B cell (primary cell): ENCODE measurements at regions not wholly inside any gene's neighbourhood (a gene's known extent, or its start where the extent isn't known, plus 50 kb on each side); places are given as distances from the start of the nearest gene placed in this dataset.

ENCODE experiments used
- ATAC-seq: fragments of 200-7000 bp; cut with Tn5 transposase; one replicate; pipeline ENCODE4 v1.10.0; 2021; ENCODE audit warnings: low read depth, mild to moderate bottlenecking, moderate number of reproducible peaks, moderate library complexity
- CTCF ChIA-PET: fragments of 350-600 bp; sonication (Branson Sonifier 250); formaldehyde crosslinking; loops from one replicate; lab custom pipeline; 2021; ENCODE audit warnings: antibody characterized with exemption, inconsistent platforms; lab: Charles Lee
- POLR2A ChIA-PET: fragments of 350-600 bp; sonication (Branson Sonifier 250); formaldehyde crosslinking; loops from one replicate; lab custom pipeline; 2021; ENCODE audit warnings: antibody characterized with exemption; lab: Charles Lee
- DNase-seq: peaks from one replicate; pipeline ENCODE4 v3.0.0; 2013
- H2AFZ ChIP-seq: 2 replicates; pipeline ENCODE4 v1.6.1; 2012; ENCODE audit warnings: mild to moderate bottlenecking, low read depth, low read length; ENCODE audit not compliant: insufficient read depth, poor library complexity, severe bottlenecking
- H3K27ac ChIP-seq, 2 donors: 1 replicate in 1 of 2; 2 replicates in 1 of 2; pipeline ENCODE4 v1.5.1; 2012 to 2013; ENCODE audit warnings: low read length in 2 of 2, mild to moderate bottlenecking in 2 of 2, moderate library complexity in 1 of 2
- H3K27me3 ChIP-seq, 4 experiments: fragments of 200-600 bp in 1 of 4; sonication (generic) in 1 of 4; replicated peaks in 1 of 4; 1 replicate in 2 of 4; 2 replicates in 2 of 4; pipeline versions ENCODE4 v1.6.1 to v1.7.0; 2013 to 2016; ENCODE audit warnings: low read length in 3 of 4, mild to moderate bottlenecking in 2 of 4, mixed read lengths in 1 of 4, moderate library complexity in 1 of 4; ENCODE audit not compliant: insufficient read depth in 4 of 4, control insufficient read depth in 3 of 4; ENCODE audit errors: control extremely low read depth in 1 of 4
- H3K36me3 ChIP-seq, 2 experiments: replicated peaks in 1 of 2; 1 replicate in 1 of 2; 2 replicates in 1 of 2; pipeline versions ENCODE4 v1.6.1 to v1.7.1; 2013; ENCODE audit warnings: low read length in 1 of 2; ENCODE audit not compliant: insufficient read depth in 2 of 2, control insufficient read depth in 1 of 2; ENCODE audit errors: control extremely low read depth in 1 of 2, extremely low read depth in 1 of 2
- H3K4me1 ChIP-seq, 2 donors: fragments of 200-600 bp in 1 of 2; sonication (generic) in 1 of 2; 1 replicate in 1 of 2; 2 replicates in 1 of 2; pipeline versions ENCODE4 v1.5.1 to v1.6.1; 2013 to 2017; ENCODE audit warnings: low read length in 2 of 2; ENCODE audit not compliant: control insufficient read depth in 2 of 2, insufficient read depth in 2 of 2
- H3K4me2 ChIP-seq: replicated peaks from 2 replicates; pipeline ENCODE3; 2012; ENCODE audit warnings: mild to moderate bottlenecking, low read depth, low read length; ENCODE audit not compliant: poor library complexity, severe bottlenecking
- H3K4me3 ChIP-seq, 5 experiments: fragments of 200-600 bp in 1 of 5; sonication (generic) in 1 of 5; 1 replicate in 3 of 5; 2 replicates in 2 of 5; pipeline versions ENCODE4 v1.5.1 to v1.7.0; 2011 to 2016; ENCODE audit warnings: low read length in 4 of 5, mild to moderate bottlenecking in 4 of 5, low read depth in 2 of 5, control low read depth in 1 of 5, moderate library complexity in 1 of 5; ENCODE audit not compliant: insufficient read depth in 1 of 5; ENCODE audit errors: control extremely low read depth in 1 of 5, extremely low read depth in 1 of 5
- H3K79me2 ChIP-seq: fragments of 200-600 bp; sonication (generic); one replicate; pipeline ENCODE4 v1.6.0; 2016; ENCODE audit warnings: low read length; ENCODE audit not compliant: control insufficient read depth, insufficient read depth
- H3K9ac ChIP-seq: fragments of 200-600 bp; sonication (generic); 2 replicates; pipeline ENCODE4 v1.6.1; 2017; ENCODE audit warnings: mild to moderate bottlenecking, low read length, moderate library complexity
- H3K9me3 ChIP-seq, 3 donors: one replicate each; pipeline versions ENCODE4 v1.6.1 to v1.7.1; 2013; ENCODE audit warnings: low read length in 2 of 3; ENCODE audit not compliant: control insufficient read depth in 2 of 3, insufficient read depth in 1 of 3; ENCODE audit errors: control extremely low read depth in 1 of 3
- H4K20me1 ChIP-seq: 2 replicates; pipeline ENCODE4 v1.6.0; 2012; ENCODE audit warnings: mild to moderate bottlenecking, low read length; ENCODE audit not compliant: insufficient read depth, control insufficient read depth, poor library complexity, severe bottlenecking
- H3K27ac Mint-ChIP-seq: one replicate; pipeline ENCODE4 v1.8.0; 2021; ENCODE audit warnings: mixed read lengths
- H3K27me3 Mint-ChIP-seq: one replicate; pipeline ENCODE4 v1.8.0; 2021; ENCODE audit warnings: mixed read lengths
- H3K4me1 Mint-ChIP-seq: one replicate; pipeline ENCODE4 v1.8.0; 2021; ENCODE audit warnings: mixed read lengths
- H3K4me3 Mint-ChIP-seq: one replicate; pipeline ENCODE4 v1.8.0; 2021; ENCODE audit warnings: mixed read lengths
- H3K9me3 Mint-ChIP-seq: one replicate; pipeline ENCODE4 v1.8.0; 2022; ENCODE audit warnings: mixed read lengths; ENCODE audit not compliant: insufficient read depth
- CTCF ChIP-seq: fragments of 200-600 bp; IDR thresholded peaks from one replicate; pipeline ENCODE4 v1.8.0; 2022; ENCODE audit warnings: antibody characterized with exemption, mild to moderate bottlenecking
- EZH2 ChIP-seq: IDR thresholded peaks from 2 replicates; pipeline ENCODE4 v1.6.1; 2012; ENCODE audit warnings: borderline replicate concordance, low read depth, mild to moderate bottlenecking, moderate library complexity, low read length; ENCODE audit not compliant: insufficient read depth, poor library complexity, severe bottlenecking
- WGBS: methylation state at CpG from one replicate; pipeline ENCODE4 v1.1.5; 2013; ENCODE audit warnings: missing lambda C conversion rate; ENCODE audit not compliant: insufficient coverage; 5-methylcytosine and 5-hydroxymethylcytosine counted together
- intact Hi-C: fragments of 100-400 bp; cut with micrococcal nuclease; formaldehyde crosslinking; loops from one replicate; pipeline ENCODE4 v1.10.0; 2022

- peak; percentile 96 for DNase-seq
- H3K4me1 ChIP-seq, result peaks cover 96 to 100% of the 10 kb centered on the region in 2 donors
- peak overlapping the region; percentile 53 for H3K9ac ChIP-seq
- intact Hi-C loops, result loop anchor here (1.0 to 10.0 kb wide), 7 partner anchors 11 to 517 kb away; partner anchors contain the start of genes SEC14L1 and TNRC6C
- no peaks in the 10 kb centered on the region for H4K20me1 ChIP-seq
- 0% methylated on average over 11 of the region's 15 CpGs for WGBS
- H3K36me3 ChIP-seq, result no peaks in the 10 kb centered on the region
- H3K4me2 ChIP-seq, result peak overlapping the region; percentile 72
- Mint-ChIP-seq H3K9me3 (no peaks in the 10 kb centered on the region), H3K27ac (peak overlapping the region; percentile 96), H3K4me3 (peak overlapping the region; percentile 76), H3K27me3 (no peaks in the 10 kb centered on the region), H3K4me1 (peaks cover 93% of the 10 kb centered on the region)
- ATAC-seq, result peak; percentile 62
- H3K9me3 ChIP-seq, result no peaks in the 10 kb centered on the region
- H3K79me2 ChIP-seq, result peaks cover 50% of the 10 kb centered on the region
- H3K27ac ChIP-seq, result peak overlapping the region; percentile 96 to 97
- H3K27me3 ChIP-seq, result no peaks in the 10 kb centered on the region
- H2AFZ ChIP-seq, result no peak overlapping the region
- TF ChIP-seq EZH2 (no peak), CTCF (peak; percentile 9)
- CTCF ChIA-PET, result interaction anchor here (0.6 to 27.0 kb wide), 20 partner anchors 9 to 695 kb away, joined by 3 to 699 read pairs (median 7); partner anchors contain the start of gene TNRC6C
- POLR2A ChIA-PET, result interaction anchor here (0.6 to 10.8 kb wide), 28 partner anchors 9 to 573 kb away, joined by 3 to 147 read pairs (median 6); partner anchors contain the start of gene TNRC6C
- peak overlapping the region in 3 of 5 experiments; percentile 4 to 37 (median 17) for H3K4me3 ChIP-seq
These were observed 300.6 kb downstream of the SEC14L1 start for GRCh38 chr17:77441130-77441920.
